AG10803 (cell line): ENCODE measurements at regions not wholly inside any gene's neighbourhood (a gene's known extent, or its start where the extent isn't known, plus 50 kb on each side); places are given as distances from the start of the nearest gene placed in this dataset.
A peak's percentile ranks its signal among the peaks of the same experiment; 100 is the strongest.

ENCODE experiments used
- DNase-seq: peaks from one replicate; pipeline ENCODE4 v3.0.0; 2010; ENCODE audit warnings: low read depth
- H3K4me3 ChIP-seq: 2 replicates; pipeline ENCODE4 v1.5.1; 2011; ENCODE audit warnings: mild to moderate bottlenecking, low read length, control low read depth
- TF ChIP-seq, protein P1 (sequence below): conservative IDR thresholded peaks from 2 replicates; pipeline ENCODE4 v1.5.1; 2011; ENCODE audit warnings: mild to moderate bottlenecking, low read length, control low read depth, inconsistent platforms

GRCh38 chr18:70491734-70492348 is 203.0 kb downstream of the SOCS6 start:
- DNase-seq, result peak; percentile 39
- TF ChIP-seq, protein P1, sequence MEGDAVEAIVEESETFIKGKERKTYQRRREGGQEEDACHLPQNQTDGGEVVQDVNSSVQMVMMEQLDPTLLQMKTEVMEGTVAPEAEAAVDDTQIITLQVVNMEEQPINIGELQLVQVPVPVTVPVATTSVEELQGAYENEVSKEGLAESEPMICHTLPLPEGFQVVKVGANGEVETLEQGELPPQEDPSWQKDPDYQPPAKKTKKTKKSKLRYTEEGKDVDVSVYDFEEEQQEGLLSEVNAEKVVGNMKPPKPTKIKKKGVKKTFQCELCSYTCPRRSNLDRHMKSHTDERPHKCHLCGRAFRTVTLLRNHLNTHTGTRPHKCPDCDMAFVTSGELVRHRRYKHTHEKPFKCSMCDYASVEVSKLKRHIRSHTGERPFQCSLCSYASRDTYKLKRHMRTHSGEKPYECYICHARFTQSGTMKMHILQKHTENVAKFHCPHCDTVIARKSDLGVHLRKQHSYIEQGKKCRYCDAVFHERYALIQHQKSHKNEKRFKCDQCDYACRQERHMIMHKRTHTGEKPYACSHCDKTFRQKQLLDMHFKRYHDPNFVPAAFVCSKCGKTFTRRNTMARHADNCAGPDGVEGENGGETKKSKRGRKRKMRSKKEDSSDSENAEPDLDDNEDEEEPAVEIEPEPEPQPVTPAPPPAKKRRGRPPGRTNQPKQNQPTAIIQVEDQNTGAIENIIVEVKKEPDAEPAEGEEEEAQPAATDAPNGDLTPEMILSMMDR, result peak; percentile 83
- H3K4me3 ChIP-seq, result no peak overlapping the region

DNA sequence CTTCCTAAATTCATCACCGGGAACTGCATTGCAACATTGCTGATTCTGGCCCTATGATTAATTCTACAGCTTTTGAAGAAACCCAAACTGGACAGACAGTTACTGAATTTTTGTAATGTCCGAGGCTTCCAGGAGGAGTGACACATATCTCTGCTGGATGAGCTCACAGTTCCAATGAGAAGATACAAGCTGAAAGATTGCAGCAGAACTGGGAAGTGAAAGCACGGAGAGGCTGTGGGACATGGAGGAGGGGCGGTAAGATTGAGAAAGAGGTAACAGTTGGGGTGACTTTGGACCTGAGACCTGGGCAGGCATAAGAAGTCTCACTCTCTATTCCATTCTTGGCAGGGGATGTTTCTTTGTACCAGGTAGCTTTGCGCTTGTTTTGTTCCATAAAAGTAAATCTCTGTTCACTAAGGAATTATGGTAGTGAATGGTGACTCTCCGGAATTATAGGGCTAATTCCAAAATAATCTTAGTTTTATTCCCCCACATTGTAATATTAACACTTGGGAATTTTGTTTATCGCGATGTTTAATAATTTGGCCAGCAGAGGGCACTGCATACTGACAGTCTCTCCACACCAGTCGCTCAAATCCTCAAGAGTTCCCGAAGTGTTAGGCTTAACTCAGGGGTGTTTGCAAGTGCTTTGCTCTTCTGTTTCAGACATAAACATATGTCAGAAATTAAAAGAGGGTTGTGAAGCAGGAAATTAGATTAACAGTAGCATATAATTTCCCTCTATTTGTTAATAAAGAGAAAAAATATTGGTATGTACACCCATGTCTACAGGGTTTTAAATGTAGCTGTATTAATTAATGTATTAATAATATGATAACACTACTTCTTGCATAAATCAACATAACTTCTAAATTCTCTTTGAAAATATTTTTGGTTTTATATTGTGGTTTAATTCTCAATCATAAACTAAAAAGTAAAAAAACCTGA is 201.4 kb downstream of the SOCS6 start:
- DNase-seq, result peak; percentile 59
- peak overlapping the region; percentile 56 for H3K4me3 ChIP-seq
- TF ChIP-seq, protein P1, result peak; percentile 74

GRCh38 chr18:70489571-70489970 is 200.7 kb downstream of the SOCS6 start:
- TF ChIP-seq, protein P1, result no peak
- DNase-seq, result no peak
- no peak overlapping the region for H3K4me3 ChIP-seq

GRCh38 chr18:70469916-70470315 is 181.1 kb downstream of the SOCS6 start:
- DNase-seq, result no peak
- TF ChIP-seq, protein P1, result no peak

DNA sequence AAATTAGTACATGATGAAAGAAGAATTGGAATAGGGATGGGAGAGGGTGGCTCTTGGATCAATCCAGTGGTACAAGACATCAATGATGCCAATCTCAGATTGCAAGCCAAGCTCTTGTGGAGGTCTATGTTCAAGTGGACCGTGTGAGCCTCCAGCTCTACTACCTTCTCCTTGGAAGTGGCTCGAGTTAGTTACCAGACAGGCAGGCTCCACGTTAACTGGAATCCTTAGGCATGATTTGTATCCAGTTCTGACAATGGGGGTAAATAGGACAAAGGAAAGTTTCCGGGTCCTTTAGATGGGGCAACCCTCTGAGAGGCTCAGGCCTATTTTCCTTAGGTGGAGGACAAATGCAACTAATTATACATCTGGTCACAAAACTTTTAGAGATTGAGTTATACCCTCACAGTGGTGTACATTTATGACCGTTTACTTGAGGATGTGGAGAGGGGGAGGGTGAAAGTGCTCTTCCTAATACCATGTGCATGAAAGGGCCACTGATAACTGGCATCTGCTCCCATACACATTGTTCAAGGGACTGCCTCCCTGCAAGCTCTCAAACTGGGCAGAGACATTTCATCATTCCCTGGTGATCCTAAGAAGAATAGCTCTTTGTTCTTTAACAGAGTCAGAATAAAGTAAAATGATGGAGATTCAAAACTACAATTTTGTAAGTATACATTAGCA is 180.2 kb downstream of the SOCS6 start:
- TF ChIP-seq, protein P1, result no peak
- no peak overlapping the region for H3K4me3 ChIP-seq
- no peak for DNase-seq

More at GRCh38 chr18:70469916-70470315, 181.1 kb downstream of the SOCS6 start:
- no peak overlapping the region for H3K4me3 ChIP-seq

DNA sequence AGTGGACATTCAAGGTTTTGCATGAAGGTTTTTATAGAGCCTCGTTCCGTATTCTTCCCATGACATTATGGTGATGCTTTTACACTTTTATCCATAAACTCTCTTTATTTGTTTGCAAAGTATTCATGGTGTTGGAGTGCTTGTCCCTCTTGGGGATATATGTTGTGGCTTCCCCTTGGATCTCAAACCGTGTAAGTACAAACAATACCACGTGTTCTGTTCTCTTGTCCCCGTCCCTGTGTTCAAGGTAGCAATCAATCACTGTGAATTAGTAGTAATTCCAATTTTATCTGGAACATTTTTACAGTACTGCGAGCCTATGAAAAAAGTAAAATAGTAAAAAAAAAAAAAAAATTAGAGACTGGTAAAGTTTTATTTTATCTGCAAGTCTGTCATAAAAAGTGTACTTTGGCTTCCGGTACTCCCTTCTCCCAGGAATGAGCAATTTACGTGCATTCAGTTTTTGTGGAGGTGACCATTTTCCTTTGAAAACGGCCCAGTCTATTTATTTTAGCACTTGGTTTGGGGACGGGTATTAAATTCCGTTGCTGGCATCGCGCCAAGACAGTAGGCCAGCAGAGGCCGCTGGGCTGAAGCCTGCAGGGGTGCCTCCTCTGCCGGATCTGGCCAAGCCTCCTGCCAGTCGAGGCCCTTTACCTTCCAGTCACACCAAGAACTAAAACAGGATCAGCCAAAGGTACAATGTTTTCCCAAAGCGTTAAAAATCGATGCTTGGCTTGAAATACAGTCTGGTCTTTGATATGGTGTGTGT is 175.7 kb downstream of the SOCS6 start:
- TF ChIP-seq, protein P1, result peak; percentile 49
- peak; percentile 52 for DNase-seq
- H3K4me3 ChIP-seq, result peak overlapping the region; percentile 57
